HEK293T (cell line): ENCODE measurements at regions not wholly inside any gene's neighbourhood (a gene's known extent, or its start where the extent isn't known, plus 50 kb on each side); places are given as distances from the start of the nearest gene placed in this dataset.

Experiments used
- ARNT ChIP-seq: fragments of 450-650 bp; IDR thresholded peaks from 2 replicates; pipeline ENCODE4 v1.6.1; 2017; ENCODE audit warnings: mild to moderate bottlenecking
- ELF4 ChIP-seq: fragments of 450-650 bp; IDR thresholded peaks from 2 replicates; pipeline ENCODE4 v1.6.1; 2017; ENCODE audit warnings: antibody characterized with exemption
- FOXA1 ChIP-seq: fragments of 450-650 bp; IDR thresholded peaks from 2 replicates; pipeline ENCODE4 v1.6.1; 2016; ENCODE audit warnings: mild to moderate bottlenecking
- FOXK2 ChIP-seq: fragments of 450-650 bp; IDR thresholded peaks from 2 replicates; pipeline ENCODE4 v1.6.1; 2016; ENCODE audit warnings: mild to moderate bottlenecking
- FOXM1 ChIP-seq: fragments of 450-650 bp; IDR thresholded peaks from 2 replicates; pipeline ENCODE4 v1.6.1; 2017; ENCODE audit warnings: mild to moderate bottlenecking, borderline replicate concordance
- LEF1 ChIP-seq: fragments of 450-650 bp; IDR thresholded peaks from 2 replicates; pipeline ENCODE4 v1.6.1; 2017; ENCODE audit warnings: mild to moderate bottlenecking, borderline replicate concordance
- SP1 ChIP-seq: fragments of 450-650 bp; IDR thresholded peaks from 2 replicates; pipeline ENCODE4 v1.6.1; 2017
- SUZ12 ChIP-seq: fragments of 450-650 bp; IDR thresholded peaks from 2 replicates; pipeline ENCODE4 v1.6.1; 2016; ENCODE audit warnings: mild to moderate bottlenecking
- TARDBP ChIP-seq: fragments of 450-650 bp; IDR thresholded peaks from 2 replicates; pipeline ENCODE4 v1.6.1; 2016

DNA sequence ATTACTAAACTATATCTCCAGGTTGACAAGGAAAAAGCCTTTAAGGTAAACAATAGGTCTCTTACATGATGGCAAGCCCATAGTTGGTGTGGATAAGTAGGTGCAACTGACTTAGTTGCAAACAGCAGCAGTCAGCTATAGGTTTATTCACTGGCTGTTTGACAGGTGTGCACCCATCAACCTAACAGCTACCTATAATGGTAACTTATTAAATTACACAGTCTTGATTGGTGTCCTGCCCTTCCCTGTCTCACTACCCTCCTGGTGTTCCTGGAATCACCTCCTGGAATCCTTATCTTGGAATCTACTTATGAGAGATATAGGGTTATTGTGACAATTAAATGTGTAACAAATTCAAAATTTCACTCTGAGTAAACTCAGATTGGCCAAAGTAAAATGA lies 467.8 kb upstream of the UBE2E2 start:
- TF ChIP-seq FOXK2 = no peak
- no peak for TF ChIP-seq ELF4
- TF ChIP-seq SP1 = no peak
- no peak for TF ChIP-seq ARNT
- no peak for TF ChIP-seq SUZ12
- TF ChIP-seq TARDBP = no peak
- TF ChIP-seq FOXM1 = no peak
- no peak for TF ChIP-seq FOXA1
- TF ChIP-seq LEF1 = no peak
